Gastrocnemius medialis (tissue), 4 donors: ENCODE measurements at regions not wholly inside any gene's neighbourhood (a gene's known extent, or its start where the extent isn't known, plus 50 kb on each side); places are given as distances from the start of the nearest gene placed in this dataset.

Experiments
- ATAC-seq, 2 donors: fragments of 150-250 bp; one replicate each; pipeline ENCODE4 v1.9.1; 2016
- DNase-seq, 2 donors: peaks; one replicate each; pipeline ENCODE4 v3.0.0-alpha.2; 2019
- H3K27ac ChIP-seq, 4 donors: fragments of 200-600 bp; sonication (generic); 1 replicate in 1 of 4; 2 replicates in 3 of 4; pipeline ENCODE4 v1.5.1; 2016 to 2018; ENCODE audit warnings: mild to moderate bottlenecking in 2 of 4, moderate library complexity in 1 of 4
- H3K27me3 ChIP-seq, 3 donors: fragments of 200-600 bp; sonication (generic) in 2 of 3; 1 replicate in 1 of 3; 2 replicates in 2 of 3; pipeline versions ENCODE4 v1.5.1 to v1.6.0; 2016 to 2019; ENCODE audit warnings: mild to moderate bottlenecking in 1 of 3, moderate library complexity in 1 of 3
- H3K36me3 ChIP-seq, 2 donors: fragments of 200-600 bp; sonication (generic) in 1 of 2; one replicate each; pipeline ENCODE4 v1.5.1; 2017 to 2018
- H3K4me1 ChIP-seq, 2 donors: fragments of 200-600 bp; sonication (generic) in 1 of 2; one replicate each; pipeline ENCODE4 v1.5.1; 2016 to 2017; ENCODE audit warnings: mild to moderate bottlenecking in 2 of 2
- H3K4me3 ChIP-seq, 4 donors: fragments of 200-600 bp; sonication (generic) in 3 of 4; 1 replicate in 1 of 4; 2 replicates in 3 of 4; pipeline ENCODE4 v1.5.1; 2016 to 2019; ENCODE audit warnings: mild to moderate bottlenecking in 2 of 4
- H3K9me3 ChIP-seq, 3 donors: fragments of 200-600 bp; sonication (generic) in 2 of 3; 1 replicate in 1 of 3; 2 replicates in 2 of 3; pipeline ENCODE4 v1.5.1; 2016 to 2019
- POLR2A ChIP-seq, 2 donors: fragments of 450-650 bp; IDR thresholded peaks; one replicate each; pipeline ENCODE4 v1.6.1; 2017; ENCODE audit warnings: antibody characterized with exemption in 2 of 2, mild to moderate bottlenecking in 2 of 2, moderate library complexity in 2 of 2
- in situ Hi-C, 4 donors: fragments of 200-750 bp; cut with MboI; loops; one replicate each; pipeline versions ENCODE4 v1.15.0 to v1.8.0; 2017; ENCODE audit warnings: low sequenced_read_pairs in 4 of 4
- intact Hi-C: fragments of 100-400 bp; cut with DNase I; formaldehyde crosslinking; loops from one replicate; pipeline ENCODE4 v1.15.1; 2023; ENCODE audit warnings: low total_unique reads
- TF ChIP-seq, protein P1 (sequence below), 5 experiments: fragments of 450-650 bp in 3 of 5; fragments of 200-600 bp in 2 of 5; sonication (generic) in 2 of 5; IDR thresholded peaks in 4 of 5; conservative IDR thresholded peaks in 1 of 5; 1 replicate in 4 of 5; 2 replicates in 1 of 5; pipeline ENCODE4 v1.5.1; 2016 to 2019; ENCODE audit warnings: antibody characterized with exemption in 5 of 5, mild to moderate bottlenecking in 3 of 5, moderate library complexity in 3 of 5

DNA sequence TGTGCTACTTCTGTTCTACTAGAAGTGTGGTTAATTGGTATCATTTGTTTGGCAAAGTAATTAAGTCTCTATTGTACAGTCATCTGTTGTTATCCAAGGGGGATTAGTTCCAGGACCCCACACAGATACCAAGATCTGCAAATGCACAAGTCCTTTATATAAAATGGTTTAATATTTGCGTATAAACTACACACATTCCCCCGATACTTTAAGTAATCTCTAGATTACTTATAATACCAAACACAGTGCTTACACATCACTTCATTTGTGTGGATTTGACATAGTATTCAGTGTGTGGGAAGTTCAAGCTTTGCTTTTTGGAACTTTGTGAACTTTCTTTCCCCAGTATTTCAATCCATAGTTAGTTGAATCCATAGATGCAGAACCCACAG lies 50.5 kb upstream of the ABI3BP start:
- in situ Hi-C loops: no loop called here
- H3K36me3 ChIP-seq: no peaks in the 10 kb centered on the region
- no peaks in the 10 kb centered on the region for H3K9me3 ChIP-seq
- H3K27ac ChIP-seq: no peak overlapping the region
- ATAC-seq (no peak), DNase-seq (no peak)
- H3K4me3 ChIP-seq: no peak overlapping the region
- H3K27me3 ChIP-seq: no peaks in the 10 kb centered on the region
- TF ChIP-seq, protein P1, sequence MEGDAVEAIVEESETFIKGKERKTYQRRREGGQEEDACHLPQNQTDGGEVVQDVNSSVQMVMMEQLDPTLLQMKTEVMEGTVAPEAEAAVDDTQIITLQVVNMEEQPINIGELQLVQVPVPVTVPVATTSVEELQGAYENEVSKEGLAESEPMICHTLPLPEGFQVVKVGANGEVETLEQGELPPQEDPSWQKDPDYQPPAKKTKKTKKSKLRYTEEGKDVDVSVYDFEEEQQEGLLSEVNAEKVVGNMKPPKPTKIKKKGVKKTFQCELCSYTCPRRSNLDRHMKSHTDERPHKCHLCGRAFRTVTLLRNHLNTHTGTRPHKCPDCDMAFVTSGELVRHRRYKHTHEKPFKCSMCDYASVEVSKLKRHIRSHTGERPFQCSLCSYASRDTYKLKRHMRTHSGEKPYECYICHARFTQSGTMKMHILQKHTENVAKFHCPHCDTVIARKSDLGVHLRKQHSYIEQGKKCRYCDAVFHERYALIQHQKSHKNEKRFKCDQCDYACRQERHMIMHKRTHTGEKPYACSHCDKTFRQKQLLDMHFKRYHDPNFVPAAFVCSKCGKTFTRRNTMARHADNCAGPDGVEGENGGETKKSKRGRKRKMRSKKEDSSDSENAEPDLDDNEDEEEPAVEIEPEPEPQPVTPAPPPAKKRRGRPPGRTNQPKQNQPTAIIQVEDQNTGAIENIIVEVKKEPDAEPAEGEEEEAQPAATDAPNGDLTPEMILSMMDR (IDR thresholded peaks at IDR 0.05 in 4 of 5, conservative IDR thresholded peaks at IDR 0.05 in 1 of 5): no peak
- no peak for TF ChIP-seq POLR2A (IDR thresholded peaks at IDR 0.05)
- intact Hi-C loops: no loop called here
- H3K4me1 ChIP-seq: no peaks in the 10 kb centered on the region

DNA sequence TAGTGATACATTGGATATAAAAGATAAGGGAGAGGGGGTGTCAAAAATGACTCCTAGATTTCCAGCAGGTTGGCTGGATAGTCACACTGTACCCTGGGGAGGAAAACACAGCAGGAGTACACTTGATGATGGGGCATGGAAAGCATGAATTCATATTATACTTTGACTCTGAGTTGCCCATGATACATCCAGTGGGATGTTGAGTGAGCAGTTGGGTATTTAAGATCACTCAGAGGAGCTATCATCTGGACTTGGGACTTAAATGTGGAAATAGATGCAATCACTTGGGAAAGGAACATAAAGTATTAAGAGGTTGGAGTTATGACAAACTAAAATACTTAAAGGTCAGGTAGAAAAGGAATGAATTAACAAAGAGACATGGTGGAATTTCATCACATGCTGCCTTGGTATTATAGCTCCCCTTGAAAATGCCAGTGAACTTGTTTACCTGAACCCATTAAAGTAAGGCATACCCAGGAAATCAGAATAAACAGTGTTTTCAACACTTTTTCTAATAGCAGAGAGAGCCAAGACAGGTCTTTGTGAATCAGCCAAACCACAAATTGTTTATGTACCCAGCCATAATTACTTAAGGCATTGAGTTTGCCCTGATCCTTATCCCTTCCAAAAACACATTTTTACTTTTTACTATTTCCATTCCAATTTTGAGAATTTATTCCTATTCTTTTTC lies 49.9 kb upstream of the ABI3BP start:
- no peak overlapping the region for H3K4me3 ChIP-seq
- in situ Hi-C loops (no loop called here), intact Hi-C loops (no loop called here)
- H3K27me3 ChIP-seq: no peaks in the 10 kb centered on the region
- H3K36me3 ChIP-seq: no peaks in the 10 kb centered on the region
- H3K4me1 ChIP-seq: no peaks in the 10 kb centered on the region
- ATAC-seq: no peak
- H3K9me3 ChIP-seq: no peaks in the 10 kb centered on the region
- no peak for TF ChIP-seq POLR2A (IDR thresholded peaks at IDR 0.05)
- TF ChIP-seq, protein P1 (IDR thresholded peaks at IDR 0.05 in 4 of 5, conservative IDR thresholded peaks at IDR 0.05 in 1 of 5): no peak
- DNase-seq: no peak
- H3K27ac ChIP-seq: no peak overlapping the region
